Right lobe of liver (tissue), 4 donors: ENCODE measurements at regions not wholly inside any gene's neighbourhood (a gene's known extent, or its start where the extent isn't known, plus 50 kb on each side); places are given as distances from the start of the nearest gene placed in this dataset.

Experiments
- CTCF ChIP-seq, 4 donors: fragments of 200-600 bp in 3 of 4; fragments of 450-650 bp in 1 of 4; IDR thresholded peaks; one replicate each; pipeline versions ENCODE4 v1.5.1 to v1.8.0; 2016 to 2022; ENCODE audit warnings: antibody characterized with exemption in 4 of 4, mild to moderate bottlenecking in 2 of 4
- POLR2A ChIP-seq: fragments of 450-650 bp; IDR thresholded peaks from one replicate; pipeline ENCODE4 v1.6.1; 2017; ENCODE audit warnings: antibody characterized with exemption, mild to moderate bottlenecking
- donor health status: DM: no; HTN: no; CAD: no.
- donor health status: DM: no; HTN: no; CAD: no.
- donor health status: DM: no; HTN: yes; CAD: no.

GRCh38 chr1:222284466-222284865 is 263.4 kb downstream of the HHIPL2 start:
- no peak for TF ChIP-seq CTCF (IDR thresholded peaks at IDR 0.05)
- TF ChIP-seq POLR2A, result no peak
